ENCODE measurements at regions not wholly inside any gene's neighbourhood (a gene's known extent, or its start where the extent isn't known, plus 50 kb on each side); places are given as distances from the start of the nearest gene placed in this dataset.

- TF ChIP-seq CTCF (IDR thresholded peaks at IDR 0.05), result no peak
- no peak for TF ChIP-seq POLR2A (IDR thresholded peaks at IDR 0.05)
Measured at GRCh38 chr7:25706764-25707163, 445.2 kb upstream of the NFE2L3 start.
